Ishikawa (cell line): ENCODE measurements at regions not wholly inside any gene's neighbourhood (a gene's known extent, or its start where the extent isn't known, plus 50 kb on each side); places are given as distances from the start of the nearest gene placed in this dataset.

Experiments used
- CEBPB ChIP-seq: IDR thresholded peaks from 2 replicates; pipeline ENCODE4 v1.6.1; 2012
- TCF12 ChIP-seq: IDR thresholded peaks from 2 replicates; pipeline ENCODE4 v1.6.1; 2012; ENCODE audit warnings: low read depth
- TEAD4 ChIP-seq: IDR thresholded peaks from 2 replicates; pipeline ENCODE4 v1.6.1; 2012
- USF1 ChIP-seq: IDR thresholded peaks from 2 replicates; pipeline ENCODE4 v1.6.1; 2012
- TF ChIP-seq, protein P1 (sequence below): IDR thresholded peaks from 2 replicates; pipeline ENCODE4 v1.6.1; 2012; ENCODE audit warnings: low read depth, mild to moderate bottlenecking
- TF ChIP-seq, protein P2 (sequence below): IDR thresholded peaks from 2 replicates; pipeline ENCODE4 v1.6.1; 2012

GRCh38 chr11:76723548-76723947, 53.0 kb upstream of the LRRC32 start:
- TF ChIP-seq TCF12 (no peak), TEAD4 (no peak), CEBPB (no peak), USF1 (no peak)
- TF ChIP-seq, protein P1, sequence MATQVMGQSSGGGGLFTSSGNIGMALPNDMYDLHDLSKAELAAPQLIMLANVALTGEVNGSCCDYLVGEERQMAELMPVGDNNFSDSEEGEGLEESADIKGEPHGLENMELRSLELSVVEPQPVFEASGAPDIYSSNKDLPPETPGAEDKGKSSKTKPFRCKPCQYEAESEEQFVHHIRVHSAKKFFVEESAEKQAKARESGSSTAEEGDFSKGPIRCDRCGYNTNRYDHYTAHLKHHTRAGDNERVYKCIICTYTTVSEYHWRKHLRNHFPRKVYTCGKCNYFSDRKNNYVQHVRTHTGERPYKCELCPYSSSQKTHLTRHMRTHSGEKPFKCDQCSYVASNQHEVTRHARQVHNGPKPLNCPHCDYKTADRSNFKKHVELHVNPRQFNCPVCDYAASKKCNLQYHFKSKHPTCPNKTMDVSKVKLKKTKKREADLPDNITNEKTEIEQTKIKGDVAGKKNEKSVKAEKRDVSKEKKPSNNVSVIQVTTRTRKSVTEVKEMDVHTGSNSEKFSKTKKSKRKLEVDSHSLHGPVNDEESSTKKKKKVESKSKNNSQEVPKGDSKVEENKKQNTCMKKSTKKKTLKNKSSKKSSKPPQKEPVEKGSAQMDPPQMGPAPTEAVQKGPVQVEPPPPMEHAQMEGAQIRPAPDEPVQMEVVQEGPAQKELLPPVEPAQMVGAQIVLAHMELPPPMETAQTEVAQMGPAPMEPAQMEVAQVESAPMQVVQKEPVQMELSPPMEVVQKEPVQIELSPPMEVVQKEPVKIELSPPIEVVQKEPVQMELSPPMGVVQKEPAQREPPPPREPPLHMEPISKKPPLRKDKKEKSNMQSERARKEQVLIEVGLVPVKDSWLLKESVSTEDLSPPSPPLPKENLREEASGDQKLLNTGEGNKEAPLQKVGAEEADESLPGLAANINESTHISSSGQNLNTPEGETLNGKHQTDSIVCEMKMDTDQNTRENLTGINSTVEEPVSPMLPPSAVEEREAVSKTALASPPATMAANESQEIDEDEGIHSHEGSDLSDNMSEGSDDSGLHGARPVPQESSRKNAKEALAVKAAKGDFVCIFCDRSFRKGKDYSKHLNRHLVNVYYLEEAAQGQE, result no peak
- TF ChIP-seq, protein P2, sequence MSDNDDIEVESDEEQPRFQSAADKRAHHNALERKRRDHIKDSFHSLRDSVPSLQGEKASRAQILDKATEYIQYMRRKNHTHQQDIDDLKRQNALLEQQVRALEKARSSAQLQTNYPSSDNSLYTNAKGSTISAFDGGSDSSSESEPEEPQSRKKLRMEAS, result no peak
